HG03097 (cell line): ENCODE measurements at regions not wholly inside any gene's neighbourhood (a gene's known extent, or its start where the extent isn't known, plus 50 kb on each side); places are given as distances from the start of the nearest gene placed in this dataset.

Experiments used
- ATAC-seq: cut with Tn5 transposase; IDR thresholded peaks from one replicate; pipeline ENCODE4 v1.9.1; 2021; ENCODE audit not compliant: unreplicated experiment, low FRiP score

- no peak for ATAC-seq
Observed at GRCh38 chr18:76134628-76135027, 360.4 kb downstream of the ZNF516 start.

- ATAC-seq, result no peak
Observed at GRCh38 chr18:76133873-76134272, 361.2 kb downstream of the ZNF516 start.

- ATAC-seq, result no peak
Observed at GRCh38 chr18:76131738-76132137, 363.3 kb downstream of the ZNF516 start.

GRCh38 chr18:76130845-76131244 is 364.2 kb downstream of the ZNF516 start:
- ATAC-seq, result no peak

GRCh38 chr18:76126327-76126726 is 368.7 kb downstream of the ZNF516 start:
- ATAC-seq, result no peak

GRCh38 chr18:76121011-76121410 is 374.0 kb downstream of the ZNF516 start:
- ATAC-seq, result no peak

GRCh38 chr18:76115580-76115979 is 379.5 kb downstream of the ZNF516 start:
- ATAC-seq, result no peak

- ATAC-seq, result no peak
Observed at GRCh38 chr18:76113101-76113500, 381.9 kb downstream of the ZNF516 start.

GRCh38 chr18:76102626-76103025 is 392.4 kb downstream of the ZNF516 start:
- ATAC-seq, result no peak

GRCh38 chr18:76102156-76102555 is 392.9 kb downstream of the ZNF516 start:
- no peak for ATAC-seq

GRCh38 chr18:76099931-76100457 is 395.0 kb downstream of the ZNF516 start:
- ATAC-seq, result no peak

GRCh38 chr18:76098674-76099411 is 396.2 kb downstream of the ZNF516 start:
- ATAC-seq, result no peak

GRCh38 chr18:76081536-76081935 is 413.5 kb downstream of the ZNF516 start:
- no peak for ATAC-seq

- ATAC-seq, result no peak
Observed at GRCh38 chr18:76080430-76080829, 414.6 kb downstream of the ZNF516 start.

- ATAC-seq, result no peak
Observed at GRCh38 chr18:76075777-76076176, 419.3 kb downstream of the ZNF516 start.

GRCh38 chr18:76064998-76065397 is 430.0 kb downstream of the ZNF516 start:
- ATAC-seq, result no peak

GRCh38 chr18:76058146-76058545 is 436.9 kb downstream of the ZNF516 start:
- ATAC-seq, result no peak

- ATAC-seq, result no peak
Observed at GRCh38 chr18:76057386-76057785, 437.7 kb downstream of the ZNF516 start.

GRCh38 chr18:76056471-76057110 is 438.5 kb downstream of the ZNF516 start:
- ATAC-seq, result no peak

- ATAC-seq, result no peak
Observed at GRCh38 chr18:76055578-76055977, 439.5 kb downstream of the ZNF516 start.

- no peak for ATAC-seq
Observed at GRCh38 chr18:76055025-76055424, 440.0 kb downstream of the ZNF516 start.

- ATAC-seq, result no peak
Observed at GRCh38 chr18:76054156-76054555, 440.9 kb downstream of the ZNF516 start.
